Glomerular visceral epithelial cell (primary cell): ENCODE measurements at regions not wholly inside any gene's neighbourhood (a gene's known extent, or its start where the extent isn't known, plus 50 kb on each side); places are given as distances from the start of the nearest gene placed in this dataset.
"Not testable (repeated sequence)": the region's sequence is repeated elsewhere in the genome, so short reads cannot be mapped to it uniquely, and the experiment has no call there.

Experiments
- DNase-seq: peaks from one replicate; pipeline ENCODE4 v3.0.0-alpha.2; 2016; ENCODE audit errors: extremely low spot score

GRCh38 chr4:149986917-149987316 lies 91.3 kb upstream of the DCLK2 start:
- DNase-seq = no peak

GRCh38 chr4:149987330-149988086 lies 90.7 kb upstream of the DCLK2 start:
- no peak for DNase-seq

- no peak for DNase-seq
Observed at GRCh38 chr4:149988087-149988410, 90.2 kb upstream of the DCLK2 start.

DNA sequence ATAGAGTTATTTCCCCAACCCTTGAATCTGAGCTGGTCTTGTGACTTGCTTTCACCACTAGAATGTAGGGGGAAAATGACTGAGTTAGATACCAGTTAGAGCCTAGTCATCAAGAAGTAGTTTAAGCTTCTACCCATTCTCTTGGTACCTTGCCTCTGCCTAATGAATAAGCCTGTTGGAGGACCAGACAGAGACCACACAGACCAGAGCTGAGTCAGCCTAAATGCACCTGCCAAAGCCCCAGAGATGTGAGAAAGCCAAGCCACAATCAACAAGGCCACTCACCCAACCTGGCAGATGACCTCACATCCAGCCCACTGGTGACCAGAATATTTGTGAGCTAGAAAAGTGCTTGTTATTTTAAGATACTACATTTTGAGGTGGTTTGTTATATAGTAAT lies 85.2 kb upstream of the DCLK2 start:
- peak; percentile 61 for DNase-seq

- DNase-seq = no peak
Observed at GRCh38 chr4:149995134-149995756, 83.0 kb upstream of the DCLK2 start.

GRCh38 chr4:149997881-149998421 lies 80.3 kb upstream of the DCLK2 start:
- peak; percentile 65 for DNase-seq

DNA sequence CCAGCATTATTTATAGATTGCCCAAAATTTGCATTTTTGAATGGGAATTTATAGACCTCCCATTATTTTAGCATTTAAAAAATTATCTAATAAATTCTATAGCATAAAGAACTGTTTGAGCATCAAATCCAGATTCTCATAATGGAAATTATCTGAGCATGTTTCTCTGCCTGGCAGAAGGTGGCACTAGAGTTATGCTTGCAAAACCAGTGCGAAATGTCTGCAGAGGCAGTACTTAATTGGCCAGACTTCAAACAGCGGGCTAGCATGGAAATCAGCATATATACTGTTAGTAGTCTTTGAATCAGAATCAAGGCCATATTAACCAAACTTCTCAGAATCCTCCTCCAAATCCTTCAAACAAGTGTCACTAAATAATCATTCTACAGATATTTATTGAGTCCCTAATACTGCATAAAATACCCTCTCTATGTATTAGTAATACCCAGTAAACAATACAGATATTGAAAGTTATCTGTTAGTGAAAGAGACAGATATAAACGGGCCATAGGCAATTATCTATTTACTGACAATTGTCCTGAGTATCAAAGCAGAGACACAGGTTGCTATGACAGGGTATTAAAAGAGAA lies 78.7 kb upstream of the DCLK2 start:
- DNase-seq = peak; percentile 73

GRCh38 chr4:150001815-150002214 lies 76.4 kb upstream of the DCLK2 start:
- peak; percentile 78 for DNase-seq

DNA sequence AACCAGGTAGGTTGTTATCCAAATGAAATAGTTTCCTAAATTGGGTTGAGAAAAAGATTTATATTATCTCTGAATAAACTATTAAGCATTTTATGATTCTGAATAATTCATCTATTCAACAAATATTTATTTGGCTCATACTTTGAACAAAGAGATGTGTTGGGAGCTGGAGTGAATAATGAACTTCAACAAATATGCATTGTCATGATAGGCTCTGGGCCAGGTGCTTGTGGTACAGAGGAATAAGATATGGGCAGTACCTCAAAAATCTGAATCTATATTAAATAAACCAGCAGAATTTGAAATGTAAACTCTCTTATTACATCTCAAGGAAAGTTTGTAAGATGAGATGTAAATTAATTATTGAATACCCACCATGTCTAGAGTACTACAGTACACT lies 75.7 kb upstream of the DCLK2 start:
- no peak for DNase-seq

DNA sequence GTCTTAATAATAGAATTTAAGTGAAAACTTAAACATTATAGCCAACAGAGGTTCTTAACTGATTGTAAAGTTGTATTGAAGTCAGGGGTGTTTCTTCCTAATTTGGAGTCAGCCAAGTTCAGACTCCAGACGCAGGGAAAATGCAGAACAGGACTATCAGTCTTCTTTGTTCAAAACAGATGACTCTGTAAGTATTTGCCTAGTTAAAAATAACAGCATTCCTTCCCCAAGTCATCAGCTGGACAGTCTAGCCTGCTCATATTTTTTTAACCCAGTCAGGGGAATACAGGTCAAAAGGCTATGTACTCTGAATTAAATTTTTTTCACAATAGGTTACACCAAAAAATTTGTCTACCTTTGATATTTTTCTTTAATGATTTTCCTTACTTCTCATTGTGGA lies 73.8 kb upstream of the DCLK2 start:
- DNase-seq = peak; percentile 32

DNA sequence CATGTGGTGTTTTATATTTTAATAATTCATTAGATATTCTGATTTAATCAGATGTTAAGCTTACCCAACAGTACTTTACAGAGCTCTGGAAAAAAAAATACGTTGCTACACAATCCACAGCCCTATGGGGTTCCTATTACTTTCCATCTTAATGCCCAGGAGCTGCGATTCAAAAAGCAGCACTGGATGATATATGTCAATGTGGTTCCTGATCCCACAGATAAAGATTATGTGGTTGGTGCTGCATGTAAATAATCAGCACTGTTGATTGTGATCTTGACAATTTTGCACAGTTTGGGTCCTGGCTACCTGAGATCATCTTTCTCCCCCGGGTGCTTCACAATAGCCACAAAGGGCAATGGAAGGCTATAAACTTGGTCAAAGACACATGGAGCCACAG lies 72.7 kb upstream of the DCLK2 start:
- no peak for DNase-seq

GRCh38 chr4:150006197-150006596 lies 72.0 kb upstream of the DCLK2 start:
- DNase-seq = no peak

DNA sequence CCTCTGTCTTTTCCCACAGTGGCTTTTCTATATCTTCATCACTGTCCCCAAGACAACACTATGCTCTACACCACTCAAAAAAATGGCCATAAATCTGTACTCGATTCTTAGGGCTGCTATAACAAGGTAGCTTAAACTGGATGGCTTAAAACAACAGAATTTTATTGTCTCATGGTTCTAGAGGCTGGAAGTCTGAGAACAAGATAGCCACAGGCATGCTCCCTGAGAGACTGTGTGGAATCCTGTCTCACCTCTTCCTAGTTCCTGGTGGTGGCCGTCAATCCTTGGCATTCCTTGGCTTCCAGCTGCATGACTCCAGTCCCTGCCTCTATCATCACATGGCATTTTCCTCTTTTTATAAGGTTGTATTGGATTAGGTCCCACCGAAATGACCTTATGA lies 70.7 kb upstream of the DCLK2 start:
- peak; percentile 88 for DNase-seq

DNA sequence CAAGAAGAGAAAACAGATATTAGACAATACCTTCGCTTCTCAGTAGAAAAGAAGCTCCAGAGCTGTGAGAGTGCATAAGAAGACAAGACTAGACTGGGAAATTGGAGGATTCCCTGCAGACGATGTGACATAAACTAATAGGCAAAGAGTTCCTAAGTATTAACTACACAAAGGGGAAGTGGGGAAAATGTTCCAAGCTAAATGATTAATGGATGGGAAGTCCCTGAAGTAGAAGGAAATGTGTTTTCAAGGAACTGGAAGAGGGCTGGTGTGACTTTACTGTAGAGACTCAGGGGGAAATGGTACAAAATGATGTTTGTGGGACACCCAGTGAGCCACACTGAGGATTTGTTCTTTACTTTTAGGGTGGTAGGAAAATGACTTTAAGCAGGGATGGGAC lies 69.7 kb upstream of the DCLK2 start:
- no peak for DNase-seq

GRCh38 chr4:150009533-150009932 lies 68.7 kb upstream of the DCLK2 start:
- no peak for DNase-seq

GRCh38 chr4:150010525-150011126 lies 67.6 kb upstream of the DCLK2 start:
- DNase-seq = peak; percentile 65

- no peak for DNase-seq
Observed at GRCh38 chr4:150012851-150013360, 65.3 kb upstream of the DCLK2 start.

GRCh38 chr4:150015910-150016309 lies 62.3 kb upstream of the DCLK2 start:
- DNase-seq = not testable (repeated sequence)

DNA sequence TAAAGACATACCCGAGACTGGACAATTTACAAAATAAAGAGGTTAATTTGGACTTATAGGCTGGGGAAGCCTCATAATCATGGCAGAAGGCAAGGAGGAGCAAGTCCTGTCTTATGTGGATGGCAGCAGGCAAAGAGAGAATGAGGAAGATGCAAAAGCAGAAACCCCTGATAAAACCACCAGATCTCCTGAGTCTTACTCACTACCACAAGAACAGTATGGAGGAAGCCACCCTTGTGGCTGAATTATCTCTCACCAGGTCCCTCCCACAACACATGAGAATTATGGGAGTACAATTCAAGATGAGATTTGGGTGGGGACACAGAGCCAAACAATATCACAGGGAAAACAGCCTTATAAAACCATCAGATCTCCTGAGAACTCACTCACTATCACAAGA lies 61.6 kb upstream of the DCLK2 start:
- not testable (repeated sequence) for DNase-seq

DNA sequence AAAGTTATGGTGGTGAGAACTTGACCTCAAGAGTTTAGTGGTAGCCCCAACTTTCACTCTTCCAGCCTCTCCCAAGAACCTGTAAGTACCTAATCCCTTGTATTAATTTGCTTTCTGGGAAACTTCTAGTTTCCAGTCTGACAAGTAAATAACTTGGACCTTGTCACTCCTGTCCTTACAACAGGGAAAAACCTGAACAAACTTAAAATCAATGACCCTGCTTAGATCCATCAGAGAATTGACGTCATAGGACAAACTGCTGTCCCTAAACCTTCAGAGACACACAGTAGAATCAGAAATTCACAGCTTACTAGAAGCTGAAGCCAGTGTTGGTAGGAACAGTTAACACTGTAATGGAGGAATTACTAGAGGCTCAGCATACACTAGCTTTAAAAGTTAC lies 60.0 kb upstream of the DCLK2 start:
- no peak for DNase-seq

- DNase-seq = no peak
Observed at GRCh38 chr4:150021483-150021882, 56.8 kb upstream of the DCLK2 start.

- DNase-seq = no peak
Observed at GRCh38 chr4:150023489-150023888, 54.8 kb upstream of the DCLK2 start.
